DND-41 (cell line): ENCODE measurements at regions not wholly inside any gene's neighbourhood (a gene's known extent, or its start where the extent isn't known, plus 50 kb on each side); places are given as distances from the start of the nearest gene placed in this dataset.

Source experiments
- EZH2 ChIP-seq: IDR thresholded peaks from 3 replicates; pipeline ENCODE4 v1.6.1; 2012; ENCODE audit warnings: borderline replicate concordance, low read depth, mild to moderate bottlenecking, moderate library complexity, low read length, inconsistent platforms; ENCODE audit not compliant: severe bottlenecking
- TF ChIP-seq, protein P1 (sequence below): IDR thresholded peaks from 2 replicates; pipeline ENCODE4 v1.5.1; 2012; ENCODE audit warnings: borderline replicate concordance, low read length, moderate library complexity, mild to moderate bottlenecking; ENCODE audit not compliant: poor library complexity, severe bottlenecking; ENCODE audit errors: extremely low read depth

DNA sequence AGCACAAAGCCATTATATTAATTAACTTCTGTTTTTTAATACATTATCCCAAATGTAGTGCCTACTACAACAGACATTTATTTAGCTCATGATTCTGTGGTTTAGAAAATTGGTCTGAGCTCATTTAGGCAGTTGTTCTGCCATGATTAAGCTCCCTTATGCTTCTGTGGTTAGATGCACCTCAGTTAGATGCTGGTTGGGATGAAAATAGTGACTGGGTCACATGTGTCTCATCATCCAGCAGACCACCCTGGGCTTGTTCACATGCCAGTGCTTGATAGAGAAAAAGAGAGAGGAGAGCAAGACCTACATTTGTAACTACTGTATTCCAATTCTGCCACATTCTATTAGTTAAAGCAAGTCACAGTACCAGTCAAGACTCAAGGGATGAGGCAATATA lies 376.4 kb upstream of the GNPDA2 start:
- TF ChIP-seq, protein P1, sequence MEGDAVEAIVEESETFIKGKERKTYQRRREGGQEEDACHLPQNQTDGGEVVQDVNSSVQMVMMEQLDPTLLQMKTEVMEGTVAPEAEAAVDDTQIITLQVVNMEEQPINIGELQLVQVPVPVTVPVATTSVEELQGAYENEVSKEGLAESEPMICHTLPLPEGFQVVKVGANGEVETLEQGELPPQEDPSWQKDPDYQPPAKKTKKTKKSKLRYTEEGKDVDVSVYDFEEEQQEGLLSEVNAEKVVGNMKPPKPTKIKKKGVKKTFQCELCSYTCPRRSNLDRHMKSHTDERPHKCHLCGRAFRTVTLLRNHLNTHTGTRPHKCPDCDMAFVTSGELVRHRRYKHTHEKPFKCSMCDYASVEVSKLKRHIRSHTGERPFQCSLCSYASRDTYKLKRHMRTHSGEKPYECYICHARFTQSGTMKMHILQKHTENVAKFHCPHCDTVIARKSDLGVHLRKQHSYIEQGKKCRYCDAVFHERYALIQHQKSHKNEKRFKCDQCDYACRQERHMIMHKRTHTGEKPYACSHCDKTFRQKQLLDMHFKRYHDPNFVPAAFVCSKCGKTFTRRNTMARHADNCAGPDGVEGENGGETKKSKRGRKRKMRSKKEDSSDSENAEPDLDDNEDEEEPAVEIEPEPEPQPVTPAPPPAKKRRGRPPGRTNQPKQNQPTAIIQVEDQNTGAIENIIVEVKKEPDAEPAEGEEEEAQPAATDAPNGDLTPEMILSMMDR: no peak
- TF ChIP-seq EZH2: no peak
